HG03439 (cell line): ENCODE measurements at regions not wholly inside any gene's neighbourhood (a gene's known extent, or its start where the extent isn't known, plus 50 kb on each side); places are given as distances from the start of the nearest gene placed in this dataset.
"Not testable (repeated sequence)": the region's sequence is repeated elsewhere in the genome, so short reads cannot be mapped to it uniquely, and the experiment has no call there.

Experiments used
- ATAC-seq: cut with Tn5 transposase; IDR thresholded peaks from one replicate; pipeline ENCODE4 v1.9.1; 2021; ENCODE audit warnings: mild to moderate bottlenecking, moderate library complexity; ENCODE audit not compliant: unreplicated experiment

DNA sequence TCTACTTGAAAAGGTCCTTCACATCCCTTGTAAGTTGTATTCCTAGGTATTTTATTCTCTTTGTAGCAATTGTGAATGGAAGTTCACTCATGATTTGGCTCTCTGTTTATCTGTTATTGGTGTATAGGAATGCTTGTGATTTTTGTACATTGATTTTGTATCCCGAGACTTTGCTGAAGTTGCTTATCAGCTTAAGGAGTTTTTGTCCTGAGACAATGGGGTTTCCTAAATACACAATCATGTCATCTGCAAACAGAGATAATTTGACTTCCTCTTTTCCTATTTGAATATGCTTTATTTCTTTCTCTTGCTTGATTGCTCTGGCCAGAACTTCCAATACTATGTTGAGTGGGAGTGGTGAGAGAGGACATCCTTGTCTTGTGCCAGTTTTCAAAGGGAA is 69.8 kb upstream of the MYRIP start:
- ATAC-seq = not testable (repeated sequence)

DNA sequence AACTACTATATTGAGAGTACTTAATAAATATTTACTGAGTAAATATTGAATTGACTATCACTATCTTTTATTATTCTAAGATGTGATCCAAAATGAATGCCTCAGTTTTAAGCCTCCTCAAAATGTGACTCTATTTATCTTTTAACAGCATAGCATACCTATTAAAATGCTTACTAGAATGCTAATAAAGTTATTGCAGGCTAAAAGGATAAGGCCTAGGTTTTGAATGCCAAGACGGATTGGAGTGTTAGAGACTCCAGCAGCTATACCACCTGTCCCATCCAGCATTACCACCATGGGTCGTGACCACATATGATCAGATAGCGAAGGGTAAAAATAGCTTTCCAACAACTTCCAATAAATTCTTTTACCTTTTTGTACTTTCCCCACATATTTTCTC is 64.7 kb upstream of the MYRIP start:
- ATAC-seq = no peak

GRCh38 chr3:39748002-39748401 is 61.4 kb upstream of the MYRIP start:
- no peak for ATAC-seq

DNA sequence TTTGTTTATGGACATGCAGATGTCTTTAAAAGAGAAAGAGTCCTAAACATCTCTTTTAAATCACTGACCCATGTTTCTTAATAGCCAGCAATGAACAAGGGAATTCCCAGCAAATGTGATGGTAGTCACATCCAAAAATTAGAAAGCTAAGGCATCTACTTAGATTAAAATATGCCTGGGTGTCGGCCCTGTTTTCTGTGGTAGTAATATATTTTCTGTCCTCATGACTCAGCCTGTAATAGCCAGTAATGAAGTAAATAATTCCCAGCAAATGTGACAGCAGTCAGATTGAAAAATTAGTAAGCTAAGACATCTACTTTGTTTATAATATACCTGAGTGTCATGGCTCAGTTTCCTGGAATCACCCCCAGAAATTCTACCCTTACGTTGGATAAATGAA is 60.6 kb upstream of the MYRIP start:
- ATAC-seq = no peak

DNA sequence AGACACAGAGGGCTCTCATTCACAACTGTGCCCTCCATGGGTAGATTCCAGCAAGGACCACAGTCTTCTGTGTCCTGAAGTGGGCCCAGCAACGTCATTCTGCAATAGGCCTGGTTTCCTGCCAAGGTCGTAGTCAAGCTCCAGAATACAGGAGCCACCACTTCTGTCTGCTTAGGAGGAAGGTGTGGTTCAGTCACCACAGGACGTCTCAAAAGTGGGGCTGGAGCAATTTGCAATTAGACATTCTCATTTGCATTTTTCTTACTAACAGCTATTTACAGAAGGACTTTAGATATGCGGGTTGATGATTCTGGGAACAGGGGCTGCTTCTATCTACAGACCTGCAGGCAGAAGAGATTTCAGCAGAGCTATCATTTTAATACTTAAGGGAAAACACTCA is 58.7 kb upstream of the MYRIP start:
- no peak for ATAC-seq

DNA sequence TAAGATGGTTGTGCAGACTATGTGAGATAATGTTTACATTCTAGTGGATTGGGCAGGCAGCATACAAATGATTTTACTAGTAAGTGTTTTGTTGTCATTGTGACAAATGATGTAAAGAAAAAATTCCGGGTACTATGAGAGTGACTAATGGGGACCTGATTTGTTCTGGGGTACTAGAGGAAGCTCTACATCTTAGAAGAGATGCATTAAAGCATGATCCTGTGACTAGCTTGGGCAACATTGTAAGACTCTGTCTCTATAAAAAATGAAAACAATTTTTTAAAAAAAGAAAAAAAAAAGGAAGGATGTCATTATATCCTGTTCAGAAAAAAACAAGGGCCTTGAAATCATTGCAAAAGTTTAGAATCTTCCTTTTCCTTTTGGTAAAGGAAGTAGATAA is 58.1 kb upstream of the MYRIP start:
- ATAC-seq = no peak

DNA sequence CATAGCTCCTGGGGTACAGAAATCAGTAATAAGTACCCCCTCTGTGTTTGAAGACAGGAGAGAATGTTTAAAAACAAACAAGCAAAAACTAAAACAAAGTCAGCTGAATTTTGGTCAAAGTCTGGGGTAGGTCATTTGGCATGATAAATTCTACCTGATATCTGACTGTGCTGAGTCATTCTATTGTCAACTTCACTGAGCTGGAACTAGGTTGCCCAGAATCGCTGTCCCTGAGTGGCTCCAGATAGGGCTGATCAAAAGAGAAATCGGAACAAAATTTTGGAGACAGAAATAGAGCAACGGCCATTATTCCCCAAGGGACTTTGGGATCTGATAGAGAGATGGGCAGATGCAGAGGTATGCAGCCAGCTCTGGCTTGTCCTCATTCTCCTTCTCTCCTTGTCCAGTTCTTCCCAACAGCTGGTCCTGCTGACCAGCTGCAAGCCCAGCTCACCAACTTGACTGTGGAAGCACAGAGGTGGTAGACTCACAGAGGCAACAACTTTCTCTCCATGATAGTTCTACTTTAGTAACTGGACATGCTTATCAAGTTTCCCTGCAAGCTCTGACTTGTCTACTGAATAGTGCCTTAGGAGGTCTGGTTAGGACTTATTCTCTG is 57.3 kb upstream of the MYRIP start:
- ATAC-seq = no peak

- ATAC-seq = no peak
Observed at GRCh38 chr3:39752751-39753150, 56.7 kb upstream of the MYRIP start.

DNA sequence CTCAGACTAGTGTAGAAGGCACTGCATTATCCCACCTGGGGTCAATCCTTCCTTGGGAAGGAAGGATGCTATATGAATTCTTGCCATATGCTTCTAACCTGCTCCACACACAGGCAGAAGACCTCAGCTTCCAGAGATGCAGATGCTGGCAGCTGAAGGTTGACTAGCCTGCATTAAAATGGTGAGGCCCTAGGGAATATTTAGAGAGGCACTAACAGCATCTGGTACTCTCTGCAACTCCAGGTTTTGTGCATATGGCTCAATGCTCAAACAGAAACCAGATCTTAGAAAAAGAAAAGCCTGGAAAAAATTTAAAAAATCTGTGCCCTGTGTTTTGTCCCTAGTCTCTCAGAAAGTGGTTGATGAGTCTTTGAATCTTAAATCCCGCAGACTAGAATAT is 56.0 kb upstream of the MYRIP start:
- ATAC-seq = no peak

DNA sequence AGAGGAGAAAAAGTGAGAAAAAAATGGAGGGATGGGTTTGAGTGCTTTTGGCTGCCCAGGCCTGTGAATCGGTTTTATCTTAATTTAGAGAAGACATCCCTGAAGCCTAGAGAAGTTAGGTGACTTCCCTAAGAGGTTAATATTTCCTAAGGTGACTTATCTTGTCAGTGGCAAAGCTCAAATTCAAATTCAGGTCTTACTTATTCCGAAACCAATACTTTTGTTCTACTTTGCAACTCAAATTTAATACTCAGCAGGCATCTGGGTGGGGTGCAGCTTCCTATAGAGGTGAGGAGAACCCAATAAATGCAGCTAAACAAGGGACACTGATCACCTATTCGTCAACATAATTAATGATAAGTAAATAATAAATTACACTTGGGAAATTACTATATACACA is 54.9 kb upstream of the MYRIP start:
- ATAC-seq = peak; percentile 54

DNA sequence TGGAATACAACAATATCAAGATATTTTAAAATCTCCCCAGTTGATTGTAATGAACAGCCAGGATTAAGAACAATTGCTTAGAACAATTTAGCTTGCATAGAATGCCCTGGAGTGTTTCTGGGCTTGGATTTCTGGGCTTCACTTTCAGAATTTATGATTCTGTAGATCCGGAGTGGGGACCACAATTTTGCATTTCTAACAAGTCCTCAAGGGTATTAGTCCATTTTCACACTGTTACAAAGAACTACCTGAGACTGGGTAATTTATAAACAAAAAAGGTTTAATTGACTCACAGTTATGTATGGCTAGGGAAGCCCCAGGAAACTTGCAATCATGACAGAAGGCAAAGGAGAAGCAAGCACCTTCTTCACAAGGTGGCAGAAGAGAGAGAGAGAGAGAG is 54.3 kb upstream of the MYRIP start:
- ATAC-seq = no peak

GRCh38 chr3:39757307-39757706 is 52.1 kb upstream of the MYRIP start:
- ATAC-seq = no peak
